ENCODE measurements at regions not wholly inside any gene's neighbourhood (a gene's known extent, or its start where the extent isn't known, plus 50 kb on each side); places are given as distances from the start of the nearest gene placed in this dataset.

- no peak for DNase-seq (ENCODE audit: low read depth, low spot score)
- no peak overlapping the region for H3K4me3 ChIP-seq (ENCODE audit: low read length)
These were observed 90.9 kb upstream of the LNX1 start for GRCh38 chr4:53682196-53682595.

- H3K4me3 ChIP-seq (ENCODE audit: low read length) = no peak overlapping the region
- DNase-seq (ENCODE audit: low read depth, low spot score) = no peak
These were observed 89.3 kb upstream of the LNX1 start for GRCh38 chr4:53680598-53680997.

- H3K4me3 ChIP-seq (ENCODE audit: low read length) = no peak overlapping the region
- DNase-seq (ENCODE audit: low read depth, low spot score) = no peak
These were observed 88.9 kb upstream of the LNX1 start for GRCh38 chr4:53680168-53680567.

- no peak overlapping the region for H3K4me3 ChIP-seq (ENCODE audit: low read length)
- DNase-seq (ENCODE audit: low read depth, low spot score) = no peak
These were observed 85.2 kb upstream of the LNX1 start for GRCh38 chr4:53676402-53676871.

- DNase-seq (ENCODE audit: low read depth, low spot score) = no peak
- H3K4me3 ChIP-seq (ENCODE audit: low read length) = no peak overlapping the region
These were observed 83.6 kb upstream of the LNX1 start for GRCh38 chr4:53674903-53675302.

GRCh38 chr4:53672873-53673272 lies 81.6 kb upstream of the LNX1 start:
- DNase-seq (ENCODE audit: low read depth, low spot score) = no peak
- H3K4me3 ChIP-seq (ENCODE audit: low read length) = no peak overlapping the region

GRCh38 chr4:53671757-53672156 lies 80.5 kb upstream of the LNX1 start:
- no peak overlapping the region for H3K4me3 ChIP-seq (ENCODE audit: low read length)
- DNase-seq (ENCODE audit: low read depth, low spot score) = no peak

GRCh38 chr4:53659737-53660136 lies 68.5 kb upstream of the LNX1 start:
- H3K4me3 ChIP-seq (ENCODE audit: low read length) = no peak overlapping the region
- no peak for DNase-seq (ENCODE audit: low read depth, low spot score)

GRCh38 chr4:53659112-53659511 lies 67.8 kb upstream of the LNX1 start:
- no peak for DNase-seq (ENCODE audit: low read depth, low spot score)
- no peak overlapping the region for H3K4me3 ChIP-seq (ENCODE audit: low read length)

GRCh38 chr4:53658029-53658428 lies 66.7 kb upstream of the LNX1 start:
- DNase-seq (ENCODE audit: low read depth, low spot score) = no peak
- no peak overlapping the region for H3K4me3 ChIP-seq (ENCODE audit: low read length)

- no peak for DNase-seq (ENCODE audit: low read depth, low spot score)
- H3K4me3 ChIP-seq (ENCODE audit: low read length) = no peak overlapping the region
These were observed 65.2 kb upstream of the LNX1 start for GRCh38 chr4:53656421-53656981.

- no peak overlapping the region for H3K4me3 ChIP-seq (ENCODE audit: low read length)
- no peak for DNase-seq (ENCODE audit: low read depth, low spot score)
These were observed 63.0 kb upstream of the LNX1 start for GRCh38 chr4:53654300-53654758.

- no peak for DNase-seq (ENCODE audit: low read depth, low spot score)
- no peak overlapping the region for H3K4me3 ChIP-seq (ENCODE audit: low read length)
These were observed 62.3 kb upstream of the LNX1 start for GRCh38 chr4:53653484-53654053.

- DNase-seq (ENCODE audit: low read depth, low spot score) = no peak
- H3K4me3 ChIP-seq (ENCODE audit: low read length) = no peak overlapping the region
These were observed 60.0 kb upstream of the LNX1 start for GRCh38 chr4:53651156-53651735.

GRCh38 chr4:53649357-53649756 lies 58.1 kb upstream of the LNX1 start:
- H3K4me3 ChIP-seq (ENCODE audit: low read length) = no peak overlapping the region
- no peak for DNase-seq (ENCODE audit: low read depth, low spot score)

GRCh38 chr4:53647547-53647946 lies 56.3 kb upstream of the LNX1 start:
- DNase-seq (ENCODE audit: low read depth, low spot score) = no peak
- H3K4me3 ChIP-seq (ENCODE audit: low read length) = no peak overlapping the region

GRCh38 chr4:53646795-53647194 lies 55.5 kb upstream of the LNX1 start:
- DNase-seq (ENCODE audit: low read depth, low spot score) = no peak
- H3K4me3 ChIP-seq (ENCODE audit: low read length) = no peak overlapping the region

- H3K4me3 ChIP-seq (ENCODE audit: low read length) = no peak overlapping the region
- DNase-seq (ENCODE audit: low read depth, low spot score) = no peak
These were observed 53.8 kb upstream of the LNX1 start for GRCh38 chr4:53645108-53645507.

GRCh38 chr4:53644607-53645006 lies 53.3 kb upstream of the LNX1 start:
- H3K4me3 ChIP-seq (ENCODE audit: low read length) = no peak overlapping the region
- no peak for DNase-seq (ENCODE audit: low read depth, low spot score)

All from Jurkat, Clone E6-1 (cell line).